ENCODE measurements at regions not wholly inside any gene's neighbourhood (a gene's known extent, or its start where the extent isn't known, plus 50 kb on each side); places are given as distances from the start of the nearest gene placed in this dataset.

GRCh38 chr2:106607371-106607770, 120.2 kb downstream of the CD8B2 start:
- peaks cover 17% of the 10 kb centered on the region for H3K9me3 ChIP-seq (ENCODE audit: insufficient read depth, low read length)
- H3K9ac ChIP-seq (ENCODE audit: insufficient read length, low read depth) = no peak overlapping the region
- no peak overlapping the region for H3K4me3 ChIP-seq (ENCODE audit: insufficient read length, low read depth)
- no peaks in the 10 kb centered on the region for H3K4me1 ChIP-seq (ENCODE audit: insufficient read depth, insufficient read length)
- no peak for DNase-seq (ENCODE audit: low read depth, low spot score)
- no peaks in the 10 kb centered on the region for H3K36me3 ChIP-seq (ENCODE audit: insufficient read depth, insufficient read length, low read length)
- H3K27me3 ChIP-seq (ENCODE audit: insufficient read depth, insufficient read length) = no peaks in the 10 kb centered on the region
- TF ChIP-seq ZNF274 (IDR thresholded peaks at IDR 0.05; ENCODE audit: low read depth, low read length) (no peak), YY1 (IDR thresholded peaks at IDR 0.05; ENCODE audit: insufficient read depth, insufficient read length) (no peak), SUZ12 (IDR thresholded peaks at IDR 0.05; ENCODE audit: extremely low read depth, insufficient read depth, insufficient read length) (no peak)

GRCh38 chr2:106609780-106610179, 122.6 kb downstream of the CD8B2 start:
- Histone ChIP-seq H3K36me3 (ENCODE audit: insufficient read depth, insufficient read length, low read length) (no peaks in the 10 kb centered on the region), H3K4me1 (ENCODE audit: insufficient read depth, insufficient read length) (no peaks in the 10 kb centered on the region), H3K9me3 (ENCODE audit: insufficient read depth, low read length) (peaks cover 9% of the 10 kb centered on the region; the same call in 1 of the 2 replicates), H3K4me3 (ENCODE audit: insufficient read length, low read depth) (no peak overlapping the region), H3K27me3 (ENCODE audit: insufficient read depth, insufficient read length) (no peaks in the 10 kb centered on the region), H3K9ac (ENCODE audit: insufficient read length, low read depth) (no peak overlapping the region)
- no peak for TF ChIP-seq YY1 (IDR thresholded peaks at IDR 0.05; ENCODE audit: insufficient read depth, insufficient read length)
- TF ChIP-seq SUZ12 (IDR thresholded peaks at IDR 0.05; ENCODE audit: extremely low read depth, insufficient read depth, insufficient read length) = no peak
- TF ChIP-seq ZNF274 (IDR thresholded peaks at IDR 0.05; ENCODE audit: low read depth, low read length) = no peak
- DNase-seq (ENCODE audit: low read depth, low spot score) = no peak

GRCh38 chr2:106614511-106615291, 127.5 kb downstream of the CD8B2 start:
- no peak for DNase-seq (ENCODE audit: low read depth, low spot score)
- no peak overlapping the region for H3K4me3 ChIP-seq (ENCODE audit: insufficient read length, low read depth)
- TF ChIP-seq YY1 (IDR thresholded peaks at IDR 0.05; ENCODE audit: insufficient read depth, insufficient read length) (no peak), SUZ12 (IDR thresholded peaks at IDR 0.05; ENCODE audit: extremely low read depth, insufficient read depth, insufficient read length) (no peak), ZNF274 (IDR thresholded peaks at IDR 0.05; ENCODE audit: low read depth, low read length) (no peak)
- H3K4me1 ChIP-seq (ENCODE audit: insufficient read depth, insufficient read length) = peaks cover 4% of the 10 kb centered on the region
- no peak overlapping the region for H3K9ac ChIP-seq (ENCODE audit: insufficient read length, low read depth)
- H3K27me3 ChIP-seq (ENCODE audit: insufficient read depth, insufficient read length) = no peaks in the 10 kb centered on the region
- H3K36me3 ChIP-seq (ENCODE audit: insufficient read depth, insufficient read length, low read length) = no peaks in the 10 kb centered on the region
- H3K9me3 ChIP-seq (ENCODE audit: insufficient read depth, low read length) = 0 out of 2 replicates have a peak, but pooled peaks cover 7% of the 10 kb centered on the region

GRCh38 chr2:106618614-106619013, 131.4 kb downstream of the CD8B2 start:
- no peak for DNase-seq (ENCODE audit: low read depth, low spot score)
- TF ChIP-seq SUZ12 (IDR thresholded peaks at IDR 0.05; ENCODE audit: extremely low read depth, insufficient read depth, insufficient read length) (no peak), YY1 (IDR thresholded peaks at IDR 0.05; ENCODE audit: insufficient read depth, insufficient read length) (no peak), ZNF274 (IDR thresholded peaks at IDR 0.05; ENCODE audit: low read depth, low read length) (no peak)
- H3K27me3 ChIP-seq (ENCODE audit: insufficient read depth, insufficient read length) = no peaks in the 10 kb centered on the region
- H3K36me3 ChIP-seq (ENCODE audit: insufficient read depth, insufficient read length, low read length) = no peaks in the 10 kb centered on the region
- peaks cover 4% of the 10 kb centered on the region for H3K4me1 ChIP-seq (ENCODE audit: insufficient read depth, insufficient read length)
- no peak overlapping the region for H3K9ac ChIP-seq (ENCODE audit: insufficient read length, low read depth)
- no peak overlapping the region for H3K4me3 ChIP-seq (ENCODE audit: insufficient read length, low read depth)
- H3K9me3 ChIP-seq (ENCODE audit: insufficient read depth, low read length) = no peaks in the 10 kb centered on the region

GRCh38 chr2:106623456-106623855, 136.3 kb downstream of the CD8B2 start:
- TF ChIP-seq SUZ12 (IDR thresholded peaks at IDR 0.05; ENCODE audit: extremely low read depth, insufficient read depth, insufficient read length) (no peak), ZNF274 (IDR thresholded peaks at IDR 0.05; ENCODE audit: low read depth, low read length) (no peak), YY1 (IDR thresholded peaks at IDR 0.05; ENCODE audit: insufficient read depth, insufficient read length) (no peak)
- peaks cover 9% of the 10 kb centered on the region; the same call in 1 of the 2 replicates for H3K9me3 ChIP-seq (ENCODE audit: insufficient read depth, low read length)
- no peak overlapping the region for H3K9ac ChIP-seq (ENCODE audit: insufficient read length, low read depth)
- DNase-seq (ENCODE audit: low read depth, low spot score) = no peak
- H3K4me1 ChIP-seq (ENCODE audit: insufficient read depth, insufficient read length) = peaks cover 4% of the 10 kb centered on the region
- H3K4me3 ChIP-seq (ENCODE audit: insufficient read length, low read depth) = no peak overlapping the region
- no peaks in the 10 kb centered on the region for H3K36me3 ChIP-seq (ENCODE audit: insufficient read depth, insufficient read length, low read length)
- H3K27me3 ChIP-seq (ENCODE audit: insufficient read depth, insufficient read length) = no peaks in the 10 kb centered on the region

- TF ChIP-seq YY1 (IDR thresholded peaks at IDR 0.05; ENCODE audit: insufficient read depth, insufficient read length) = no peak
- no peak for TF ChIP-seq SUZ12 (IDR thresholded peaks at IDR 0.05; ENCODE audit: extremely low read depth, insufficient read depth, insufficient read length)
- TF ChIP-seq ZNF274 (IDR thresholded peaks at IDR 0.05; ENCODE audit: low read depth, low read length) = no peak
- peaks cover 12% of the 10 kb centered on the region; the same call in 1 of the 2 replicates for H3K9me3 ChIP-seq (ENCODE audit: insufficient read depth, low read length)
- H3K27me3 ChIP-seq (ENCODE audit: insufficient read depth, insufficient read length) = no peaks in the 10 kb centered on the region
- H3K9ac ChIP-seq (ENCODE audit: insufficient read length, low read depth) = no peak overlapping the region
- H3K36me3 ChIP-seq (ENCODE audit: insufficient read depth, insufficient read length, low read length) = no peaks in the 10 kb centered on the region
- DNase-seq (ENCODE audit: low read depth, low spot score) = no peak
- no peaks in the 10 kb centered on the region for H3K4me1 ChIP-seq (ENCODE audit: insufficient read depth, insufficient read length)
- no peak overlapping the region for H3K4me3 ChIP-seq (ENCODE audit: insufficient read length, low read depth)
Observed at GRCh38 chr2:106624787-106625380, 137.7 kb downstream of the CD8B2 start.

- no peak overlapping the region for H3K4me3 ChIP-seq (ENCODE audit: insufficient read length, low read depth)
- no peak overlapping the region for H3K9ac ChIP-seq (ENCODE audit: insufficient read length, low read depth)
- no peaks in the 10 kb centered on the region for H3K4me1 ChIP-seq (ENCODE audit: insufficient read depth, insufficient read length)
- H3K36me3 ChIP-seq (ENCODE audit: insufficient read depth, insufficient read length, low read length) = no peaks in the 10 kb centered on the region
- no peak for DNase-seq (ENCODE audit: low read depth, low spot score)
- no peak for TF ChIP-seq YY1 (IDR thresholded peaks at IDR 0.05; ENCODE audit: insufficient read depth, insufficient read length)
- TF ChIP-seq SUZ12 (IDR thresholded peaks at IDR 0.05; ENCODE audit: extremely low read depth, insufficient read depth, insufficient read length) = no peak
- TF ChIP-seq ZNF274 (IDR thresholded peaks at IDR 0.05; ENCODE audit: low read depth, low read length) = no peak
- H3K27me3 ChIP-seq (ENCODE audit: insufficient read depth, insufficient read length) = no peaks in the 10 kb centered on the region
- peaks cover 23% of the 10 kb centered on the region; the same call in 1 of the 2 replicates for H3K9me3 ChIP-seq (ENCODE audit: insufficient read depth, low read length)
Observed at GRCh38 chr2:106628377-106628776, 141.2 kb downstream of the CD8B2 start.

Data from NT2/D1 (cell line).